ENCODE measurements at regions not wholly inside any gene's neighbourhood (a gene's known extent, or its start where the extent isn't known, plus 50 kb on each side); places are given as distances from the start of the nearest gene placed in this dataset.

DNA sequence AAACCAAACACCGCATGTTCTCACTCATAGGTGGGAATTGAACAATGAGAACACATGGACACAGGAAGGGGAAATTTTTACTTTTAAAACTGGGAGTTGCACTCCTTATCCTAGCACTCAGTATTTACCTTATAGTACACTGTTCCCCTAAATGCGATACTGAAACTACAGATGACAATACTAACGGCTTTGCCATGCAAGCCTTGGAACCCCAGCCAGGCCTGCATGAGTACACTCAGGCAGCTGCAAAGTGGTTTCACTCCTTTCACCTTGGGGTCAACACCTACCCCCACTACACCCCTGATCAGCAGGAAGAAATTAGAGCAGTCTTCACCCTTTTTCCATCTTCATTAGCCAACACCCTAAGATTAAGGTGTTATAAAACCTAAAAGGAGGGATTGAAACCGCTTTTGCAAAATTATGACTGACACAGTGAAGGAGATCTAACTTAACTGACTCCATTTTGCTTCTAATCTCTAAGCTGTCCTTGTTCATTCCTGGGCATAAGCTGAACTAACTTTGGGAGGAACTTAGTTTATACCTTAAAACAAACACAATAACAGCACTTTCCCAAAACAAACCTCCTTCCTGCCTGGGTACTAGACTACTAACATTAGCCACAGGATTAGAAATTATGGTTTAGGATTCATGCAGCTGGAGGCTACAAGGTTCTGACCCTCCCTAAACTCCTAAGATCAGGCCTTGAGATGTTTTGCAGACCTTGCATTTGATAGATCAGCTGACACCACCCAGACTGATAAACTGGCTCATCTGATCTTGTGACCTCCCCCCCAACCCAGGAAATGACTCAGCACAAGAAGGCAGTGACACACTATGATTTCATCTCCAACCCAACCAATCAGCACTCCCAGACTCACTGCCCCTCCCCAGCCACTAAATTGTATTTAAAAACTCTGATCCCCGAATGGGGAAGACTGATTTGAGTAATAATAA, 452.1 kb upstream of the PPP2R3A start (continued):
- TF ChIP-seq, protein P1, sequence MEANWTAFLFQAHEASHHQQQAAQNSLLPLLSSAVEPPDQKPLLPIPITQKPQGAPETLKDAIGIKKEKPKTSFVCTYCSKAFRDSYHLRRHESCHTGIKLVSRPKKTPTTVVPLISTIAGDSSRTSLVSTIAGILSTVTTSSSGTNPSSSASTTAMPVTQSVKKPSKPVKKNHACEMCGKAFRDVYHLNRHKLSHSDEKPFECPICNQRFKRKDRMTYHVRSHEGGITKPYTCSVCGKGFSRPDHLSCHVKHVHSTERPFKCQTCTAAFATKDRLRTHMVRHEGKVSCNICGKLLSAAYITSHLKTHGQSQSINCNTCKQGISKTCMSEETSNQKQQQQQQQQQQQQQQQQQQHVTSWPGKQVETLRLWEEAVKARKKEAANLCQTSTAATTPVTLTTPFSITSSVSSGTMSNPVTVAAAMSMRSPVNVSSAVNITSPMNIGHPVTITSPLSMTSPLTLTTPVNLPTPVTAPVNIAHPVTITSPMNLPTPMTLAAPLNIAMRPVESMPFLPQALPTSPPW (CRISPR knock-in tag; IDR thresholded peaks at IDR 0.05): peak; percentile 75
- TF ChIP-seq ZNF347 (CRISPR knock-in tag; IDR thresholded peaks at IDR 0.05; ENCODE audit: low read depth) (no peak), CBFB (CRISPR knock-in tag; IDR thresholded peaks at IDR 0.05) (no peak), HEY1 (CRISPR knock-in tag; IDR thresholded peaks at IDR 0.05; ENCODE audit: borderline replicate concordance) (peak; percentile 76; the same call in 1 of the 2 replicates), STAG1 (CRISPR knock-in tag; IDR thresholded peaks at IDR 0.05; ENCODE audit: borderline replicate concordance) (no peak), NRF1 (conservative IDR thresholded peaks at IDR 0.05 in 1 of 2, IDR thresholded peaks at IDR 0.05 in 1 of 2) (no peak), PURB (CRISPR knock-in tag; IDR thresholded peaks at IDR 0.05; ENCODE audit: low read depth) (no peak), C11orf30 (IDR thresholded peaks at IDR 0.05; ENCODE audit: low read depth) (peak; percentile 94), YBX1 (IDR thresholded peaks at IDR 0.05) (no peak), HNRNPK (IDR thresholded peaks at IDR 0.05; ENCODE audit: low read depth, low read length, poor library complexity, severe bottlenecking) (no peak), NCOA6 (IDR thresholded peaks at IDR 0.05) (no peak), SIX5 (IDR thresholded peaks at IDR 0.05; ENCODE audit: borderline replicate concordance in 1 of 2, insufficient read depth in 1 of 2, low read depth in 1 of 2, low read length in 2 of 2) (no peak), NFXL1 (CRISPR knock-in tag; IDR thresholded peaks at IDR 0.05) (peak; percentile 95), NELFE (IDR thresholded peaks at IDR 0.05; ENCODE audit: insufficient read depth, insufficient read length) (no peak)
- TF ChIP-seq, protein P2, sequence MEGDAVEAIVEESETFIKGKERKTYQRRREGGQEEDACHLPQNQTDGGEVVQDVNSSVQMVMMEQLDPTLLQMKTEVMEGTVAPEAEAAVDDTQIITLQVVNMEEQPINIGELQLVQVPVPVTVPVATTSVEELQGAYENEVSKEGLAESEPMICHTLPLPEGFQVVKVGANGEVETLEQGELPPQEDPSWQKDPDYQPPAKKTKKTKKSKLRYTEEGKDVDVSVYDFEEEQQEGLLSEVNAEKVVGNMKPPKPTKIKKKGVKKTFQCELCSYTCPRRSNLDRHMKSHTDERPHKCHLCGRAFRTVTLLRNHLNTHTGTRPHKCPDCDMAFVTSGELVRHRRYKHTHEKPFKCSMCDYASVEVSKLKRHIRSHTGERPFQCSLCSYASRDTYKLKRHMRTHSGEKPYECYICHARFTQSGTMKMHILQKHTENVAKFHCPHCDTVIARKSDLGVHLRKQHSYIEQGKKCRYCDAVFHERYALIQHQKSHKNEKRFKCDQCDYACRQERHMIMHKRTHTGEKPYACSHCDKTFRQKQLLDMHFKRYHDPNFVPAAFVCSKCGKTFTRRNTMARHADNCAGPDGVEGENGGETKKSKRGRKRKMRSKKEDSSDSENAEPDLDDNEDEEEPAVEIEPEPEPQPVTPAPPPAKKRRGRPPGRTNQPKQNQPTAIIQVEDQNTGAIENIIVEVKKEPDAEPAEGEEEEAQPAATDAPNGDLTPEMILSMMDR (IDR thresholded peaks at IDR 0.05 in 2 of 3, conservative IDR thresholded peaks at IDR 0.05 in 1 of 3; ENCODE audit: insufficient read depth in 2 of 3, low read depth in 1 of 3, low read length in 3 of 3): no peak
- TF ChIP-seq, protein P3, sequence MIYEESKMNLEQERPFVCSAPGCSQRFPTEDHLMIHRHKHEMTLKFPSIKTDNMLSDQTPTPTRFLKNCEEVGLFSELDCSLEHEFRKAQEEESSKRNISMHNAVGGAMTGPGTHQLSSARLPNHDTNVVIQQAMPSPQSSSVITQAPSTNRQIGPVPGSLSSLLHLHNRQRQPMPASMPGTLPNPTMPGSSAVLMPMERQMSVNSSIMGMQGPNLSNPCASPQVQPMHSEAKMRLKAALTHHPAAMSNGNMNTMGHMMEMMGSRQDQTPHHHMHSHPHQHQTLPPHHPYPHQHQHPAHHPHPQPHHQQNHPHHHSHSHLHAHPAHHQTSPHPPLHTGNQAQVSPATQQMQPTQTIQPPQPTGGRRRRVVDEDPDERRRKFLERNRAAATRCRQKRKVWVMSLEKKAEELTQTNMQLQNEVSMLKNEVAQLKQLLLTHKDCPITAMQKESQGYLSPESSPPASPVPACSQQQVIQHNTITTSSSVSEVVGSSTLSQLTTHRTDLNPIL (CRISPR knock-in tag; IDR thresholded peaks at IDR 0.05): peak; percentile 93
- TF ChIP-seq, protein P4, sequence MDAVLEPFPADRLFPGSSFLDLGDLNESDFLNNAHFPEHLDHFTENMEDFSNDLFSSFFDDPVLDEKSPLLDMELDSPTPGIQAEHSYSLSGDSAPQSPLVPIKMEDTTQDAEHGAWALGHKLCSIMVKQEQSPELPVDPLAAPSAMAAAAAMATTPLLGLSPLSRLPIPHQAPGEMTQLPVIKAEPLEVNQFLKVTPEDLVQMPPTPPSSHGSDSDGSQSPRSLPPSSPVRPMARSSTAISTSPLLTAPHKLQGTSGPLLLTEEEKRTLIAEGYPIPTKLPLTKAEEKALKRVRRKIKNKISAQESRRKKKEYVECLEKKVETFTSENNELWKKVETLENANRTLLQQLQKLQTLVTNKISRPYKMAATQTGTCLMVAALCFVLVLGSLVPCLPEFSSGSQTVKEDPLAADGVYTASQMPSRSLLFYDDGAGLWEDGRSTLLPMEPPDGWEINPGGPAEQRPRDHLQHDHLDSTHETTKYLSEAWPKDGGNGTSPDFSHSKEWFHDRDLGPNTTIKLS (IDR thresholded peaks at IDR 0.05; ENCODE audit: borderline replicate concordance, low read depth): no peak
- TF ChIP-seq, protein P5, sequence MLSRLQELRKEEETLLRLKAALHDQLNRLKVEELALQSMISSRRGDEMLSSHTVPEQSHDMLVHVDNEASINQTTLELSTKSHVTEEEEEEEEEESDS (CRISPR knock-in tag; IDR thresholded peaks at IDR 0.05): 0 out of 2 replicates have a peak, but pooled peaks have one; percentile 6

Measured in K562 (cell line).